GM18520 (cell line): ENCODE measurements at regions not wholly inside any gene's neighbourhood (a gene's known extent, or its start where the extent isn't known, plus 50 kb on each side); places are given as distances from the start of the nearest gene placed in this dataset.
"Not testable (repeated sequence)": the region's sequence is repeated elsewhere in the genome, so short reads cannot be mapped to it uniquely, and the experiment has no call there.

Experiments used
- ATAC-seq: cut with Tn5 transposase; IDR thresholded peaks from one replicate; pipeline ENCODE4 v1.9.1; 2021; ENCODE audit not compliant: unreplicated experiment

DNA sequence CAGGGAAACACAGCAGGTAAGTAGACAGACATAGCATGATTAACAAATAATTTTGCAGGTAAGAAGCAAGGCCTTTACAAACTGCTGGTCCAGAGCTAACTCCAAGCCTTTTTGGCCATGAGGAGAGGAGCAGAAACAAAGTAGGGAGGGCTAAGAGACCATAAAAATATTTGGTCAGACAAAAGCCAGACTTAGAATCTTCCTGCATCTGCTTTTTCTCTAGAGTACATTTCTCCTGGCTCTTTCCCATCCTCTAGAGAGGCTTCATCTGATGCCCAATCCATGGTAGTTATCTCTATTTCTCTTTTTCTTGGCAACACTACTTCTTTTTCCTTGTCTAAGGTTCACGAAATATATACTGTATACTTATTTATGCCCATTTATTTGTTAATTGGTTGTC is 577.1 kb downstream of the PIK3C3 start:
- no peak for ATAC-seq

DNA sequence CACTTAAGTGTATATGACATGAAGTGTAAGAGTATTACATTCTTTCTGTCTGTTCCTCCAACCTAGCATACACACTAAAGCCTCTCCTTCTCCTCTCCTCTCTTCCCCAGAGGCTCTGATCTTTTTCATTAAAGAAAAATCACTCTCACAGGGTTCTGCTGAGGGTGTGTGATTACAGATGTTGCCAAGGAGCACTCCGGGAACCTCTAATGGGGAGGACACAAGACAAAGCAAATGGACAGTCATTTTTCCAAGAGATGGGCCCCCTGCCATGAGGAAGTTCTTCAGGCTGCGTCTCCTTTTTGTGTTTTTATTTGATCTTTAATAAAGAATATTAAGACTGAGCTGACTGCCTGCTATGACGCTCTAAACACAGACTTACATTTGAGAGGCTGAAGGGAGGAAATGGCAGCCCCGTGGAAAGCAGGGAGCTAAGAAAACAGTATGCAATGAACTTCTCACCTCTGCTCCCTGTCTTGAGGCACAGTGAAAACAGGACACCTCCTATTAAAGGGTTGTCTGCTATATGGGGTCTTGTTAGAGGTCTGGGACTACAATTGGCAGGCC is 578.1 kb downstream of the PIK3C3 start:
- no peak for ATAC-seq

DNA sequence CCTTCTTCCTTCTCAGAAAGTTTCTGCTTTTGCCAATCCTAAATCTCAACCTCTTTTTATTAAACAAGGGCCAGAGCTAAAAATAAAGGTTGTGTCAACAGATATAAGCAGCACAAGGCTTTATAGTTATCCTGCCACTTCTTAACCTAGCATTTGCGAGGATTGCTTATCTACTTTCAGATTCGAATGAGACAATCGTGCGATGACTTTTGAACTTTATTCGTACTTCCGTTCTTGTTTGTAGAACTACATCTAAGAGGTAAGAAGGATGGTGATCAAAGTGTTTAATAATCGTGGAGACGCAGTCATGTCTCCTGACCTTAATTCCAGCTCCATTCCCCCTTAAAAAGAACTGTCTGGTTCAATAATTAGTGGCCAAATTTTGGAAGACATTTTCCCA is 578.6 kb downstream of the PIK3C3 start:
- ATAC-seq: no peak

DNA sequence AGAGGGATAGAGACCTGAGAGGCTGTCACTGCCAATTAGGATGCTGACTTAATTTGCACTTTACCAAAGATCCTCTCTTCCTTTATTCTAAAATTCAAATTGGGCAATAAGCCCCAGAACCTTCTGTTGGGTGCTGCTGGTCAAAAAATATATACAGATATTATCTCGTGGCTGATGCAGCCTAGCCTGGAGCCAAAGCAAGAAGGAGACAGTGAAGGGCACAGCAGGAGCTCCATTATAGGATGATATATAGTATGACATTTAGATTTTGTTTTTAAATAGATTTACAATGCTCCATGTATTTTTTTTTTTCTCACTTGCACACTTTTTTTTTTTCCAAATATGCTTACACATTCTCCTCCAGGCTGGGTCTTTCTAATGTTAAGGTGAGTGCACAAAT is 579.3 kb downstream of the PIK3C3 start:
- no peak for ATAC-seq

DNA sequence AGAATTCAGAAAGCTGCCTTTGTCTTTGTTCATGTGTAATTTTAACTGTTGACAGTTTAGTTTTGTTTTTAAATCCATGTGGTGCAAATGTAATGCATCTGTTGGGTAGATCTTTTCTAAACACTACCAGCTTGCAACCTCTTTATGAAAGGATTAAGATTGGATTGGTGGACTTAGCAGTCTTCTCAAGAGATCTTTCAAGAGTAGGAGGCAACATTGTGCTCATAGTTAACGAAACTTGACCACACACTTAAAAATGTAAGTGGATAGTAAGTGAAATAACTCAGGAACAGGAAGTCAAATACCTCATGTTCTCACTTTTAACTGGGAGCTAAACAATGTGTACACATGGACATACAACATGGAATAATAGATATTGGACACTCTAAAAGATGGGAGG is 579.0 kb downstream of the RIT2 start:
- ATAC-seq: no peak

DNA sequence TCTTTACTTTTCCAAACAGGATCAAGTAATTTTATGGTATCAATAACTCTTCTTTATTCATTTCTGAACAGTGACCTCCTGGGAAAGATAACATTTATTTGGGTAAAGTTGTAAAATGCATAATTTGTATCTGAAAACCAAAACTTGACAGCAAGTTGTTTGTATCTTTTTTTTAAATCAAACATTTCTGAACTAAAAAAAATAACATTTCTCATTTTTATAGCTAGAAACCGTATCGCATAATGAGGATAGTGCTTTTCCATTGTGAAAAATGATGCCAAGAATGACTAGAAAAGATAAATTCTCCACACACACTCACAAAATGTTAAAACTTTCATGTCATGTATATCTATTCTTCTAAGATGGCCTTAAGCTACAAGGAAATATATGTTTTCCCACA is 578.2 kb downstream of the RIT2 start:
- no peak for ATAC-seq

DNA sequence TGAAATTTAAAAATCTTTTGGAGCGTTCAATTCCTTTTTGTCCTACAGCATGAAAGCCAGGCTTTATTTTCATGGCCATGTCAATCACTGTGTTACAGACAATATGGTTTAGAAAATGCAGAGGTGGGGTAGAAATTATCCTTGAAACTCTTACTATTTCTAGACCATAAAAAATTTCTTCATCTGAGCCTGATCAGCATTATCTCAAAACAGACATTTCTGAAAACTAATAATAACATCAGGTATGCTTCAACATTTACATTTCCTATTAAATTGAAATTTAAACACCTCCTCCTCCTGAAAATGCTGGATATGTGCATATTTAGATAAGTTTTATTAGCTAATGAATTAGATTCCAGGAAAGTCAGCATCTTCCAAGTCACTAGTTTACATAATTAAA is 570.6 kb downstream of the RIT2 start:
- no peak for ATAC-seq

DNA sequence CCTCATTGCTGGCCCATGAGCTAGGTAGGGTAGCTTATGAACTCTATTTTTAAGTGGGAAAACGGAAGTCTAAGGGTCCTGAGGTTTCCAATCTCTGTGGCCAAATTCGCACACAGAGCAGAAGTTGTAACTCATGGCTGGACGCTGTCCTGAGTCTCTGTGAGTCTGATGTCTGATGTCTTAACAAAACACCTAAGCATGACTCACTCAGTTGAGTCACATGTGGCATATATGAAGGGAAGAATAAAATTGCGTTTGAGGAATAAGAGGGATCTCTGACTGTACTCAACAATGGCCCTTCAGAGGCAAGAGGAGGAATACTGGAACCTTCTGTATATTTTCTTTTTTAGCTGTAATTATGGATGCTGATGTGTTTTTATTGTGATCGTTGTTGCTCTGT is 569.7 kb downstream of the RIT2 start:
- ATAC-seq: no peak

DNA sequence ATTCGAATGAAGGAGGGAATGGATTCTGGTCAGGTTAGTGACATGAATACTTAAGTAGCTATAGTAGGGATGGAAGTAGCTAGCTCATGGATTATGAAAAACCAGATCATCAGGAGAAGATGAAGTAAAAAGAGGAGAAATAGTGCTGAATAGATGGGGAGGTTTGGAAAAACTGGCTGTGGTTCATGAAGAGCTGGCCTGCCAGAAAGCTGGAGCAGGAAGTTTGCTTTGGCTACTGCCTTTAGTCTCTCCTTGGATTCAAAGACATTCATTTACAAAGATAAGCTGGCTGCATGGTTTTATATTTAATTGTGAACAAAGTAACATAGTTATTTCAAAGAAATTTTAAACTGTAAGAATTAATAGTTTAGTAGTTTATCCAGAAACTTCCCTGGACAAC is 567.0 kb downstream of the RIT2 start:
- ATAC-seq: no peak

DNA sequence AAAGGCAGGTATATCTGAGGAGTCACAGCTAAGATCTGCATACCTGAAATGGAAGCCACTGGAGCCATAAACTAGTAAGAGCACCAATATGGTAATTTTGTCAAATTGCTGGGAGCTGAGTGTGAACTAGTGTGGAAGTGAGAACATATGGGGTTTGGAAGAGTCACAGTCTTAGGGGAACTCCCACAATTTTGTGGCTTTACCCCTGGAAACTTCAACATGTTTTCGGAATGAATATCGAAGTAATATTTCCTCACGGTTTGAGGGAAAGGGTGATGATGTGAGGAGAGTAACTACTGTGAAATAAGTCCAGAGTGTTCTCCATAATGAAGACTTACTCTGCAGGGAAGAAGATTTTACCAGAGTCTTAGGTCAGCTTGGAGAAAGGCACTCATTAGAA is 565.9 kb downstream of the RIT2 start:
- ATAC-seq: no peak

DNA sequence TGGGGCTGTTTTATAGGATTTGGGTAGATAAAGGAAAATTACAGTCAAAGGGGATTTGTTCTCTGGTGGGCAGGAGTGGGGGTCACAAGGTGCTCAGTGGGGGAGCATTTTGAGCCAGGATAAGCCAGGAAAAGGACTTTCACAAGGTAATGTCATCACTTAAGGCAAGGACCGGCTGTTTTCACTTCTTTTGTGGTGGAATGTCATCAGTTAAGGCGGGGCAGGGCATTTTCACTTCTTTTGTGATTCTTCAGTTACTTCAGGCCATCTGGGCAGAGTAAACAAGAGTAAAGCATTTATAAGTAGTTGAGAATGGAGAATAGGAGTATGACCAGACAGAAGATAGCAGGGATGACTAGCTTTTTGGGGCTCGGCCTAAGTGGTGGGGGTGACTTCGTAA is 562.9 kb downstream of the RIT2 start:
- ATAC-seq: not testable (repeated sequence)

DNA sequence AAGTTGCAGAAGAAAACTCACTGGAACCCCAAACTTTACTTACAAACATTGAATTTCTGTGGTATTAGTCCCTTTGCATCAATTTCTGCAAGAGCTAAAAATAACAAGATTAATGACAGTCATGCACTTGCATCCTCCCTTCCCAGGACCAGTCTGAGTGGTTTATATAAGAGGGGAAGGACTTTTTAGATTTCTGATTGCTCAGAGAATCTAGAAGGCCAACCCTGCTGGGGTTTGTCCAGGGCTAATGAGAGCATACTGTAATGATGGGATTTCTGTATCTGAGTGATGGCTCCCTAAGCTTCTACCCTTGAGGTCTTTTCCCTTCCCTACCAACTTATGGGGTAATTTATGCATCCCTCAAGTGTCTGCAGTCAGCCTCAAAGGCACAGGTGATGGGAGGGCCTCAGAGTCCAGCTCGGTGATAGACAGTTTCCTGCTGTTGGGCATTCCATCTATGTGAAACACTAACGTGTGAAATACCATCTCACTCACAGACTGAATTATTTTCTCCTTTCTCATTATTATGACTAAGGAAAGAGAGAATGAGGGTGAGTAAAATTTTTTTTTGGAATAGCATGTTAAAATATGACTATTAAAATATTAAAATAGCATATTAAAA is 556.3 kb downstream of the RIT2 start:
- ATAC-seq: no peak

DNA sequence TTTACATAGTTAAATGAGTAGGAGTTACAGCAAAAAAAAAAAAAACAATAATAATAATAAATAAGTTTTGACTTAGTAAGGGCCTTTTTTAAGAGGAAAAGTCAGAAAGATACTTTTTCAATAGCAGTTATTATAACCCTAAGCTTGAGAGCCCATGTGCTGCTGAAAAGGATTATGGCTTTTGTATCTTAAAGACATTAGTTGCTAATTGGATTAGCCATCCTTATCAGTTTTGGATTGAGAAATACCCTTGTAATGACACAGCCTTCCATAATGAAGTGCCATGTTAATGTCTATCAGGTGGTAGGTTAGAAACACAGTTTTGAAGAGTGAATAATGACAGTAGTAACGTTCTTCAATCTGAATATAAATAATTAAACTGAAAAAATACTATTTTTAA is 554.0 kb downstream of the RIT2 start:
- no peak for ATAC-seq

DNA sequence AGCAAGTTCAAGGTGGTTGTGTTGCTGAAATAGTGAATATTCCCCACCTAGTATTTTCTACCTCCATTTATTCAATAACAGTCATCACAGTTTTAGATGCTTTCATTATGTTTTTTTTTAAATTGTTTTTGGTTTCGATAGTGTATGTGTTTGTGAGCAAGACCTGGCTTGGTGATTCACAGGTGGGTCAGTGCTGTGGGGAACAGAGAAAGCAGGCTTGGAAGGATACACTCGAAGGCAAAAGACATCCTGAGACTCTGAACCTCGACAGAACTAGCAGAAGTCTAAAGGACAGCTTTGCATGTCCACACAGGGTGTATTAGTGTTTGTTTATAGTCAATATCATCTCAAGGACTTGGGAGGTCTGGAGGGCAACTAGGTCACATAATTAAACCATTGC is 551.5 kb downstream of the RIT2 start:
- ATAC-seq: no peak

DNA sequence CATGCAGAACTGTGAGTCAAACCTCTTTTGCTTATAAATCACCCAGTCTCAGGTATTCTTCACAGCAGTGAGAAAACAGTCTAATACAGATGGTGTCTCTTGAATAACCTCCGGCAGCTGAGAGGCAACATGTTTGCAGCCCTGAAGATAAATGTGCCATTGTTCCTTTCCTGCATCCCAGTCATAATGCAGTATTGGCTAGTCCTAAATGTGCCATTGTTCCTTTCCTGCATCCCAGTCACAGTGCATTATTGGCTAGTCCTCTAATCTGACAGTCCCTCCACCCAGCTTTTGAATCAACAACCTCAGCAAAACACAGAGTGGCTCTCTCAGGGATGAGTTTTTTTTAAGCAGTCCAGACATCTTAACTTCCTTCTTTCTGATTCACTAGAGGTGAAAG is 550.7 kb downstream of the RIT2 start:
- ATAC-seq: no peak

DNA sequence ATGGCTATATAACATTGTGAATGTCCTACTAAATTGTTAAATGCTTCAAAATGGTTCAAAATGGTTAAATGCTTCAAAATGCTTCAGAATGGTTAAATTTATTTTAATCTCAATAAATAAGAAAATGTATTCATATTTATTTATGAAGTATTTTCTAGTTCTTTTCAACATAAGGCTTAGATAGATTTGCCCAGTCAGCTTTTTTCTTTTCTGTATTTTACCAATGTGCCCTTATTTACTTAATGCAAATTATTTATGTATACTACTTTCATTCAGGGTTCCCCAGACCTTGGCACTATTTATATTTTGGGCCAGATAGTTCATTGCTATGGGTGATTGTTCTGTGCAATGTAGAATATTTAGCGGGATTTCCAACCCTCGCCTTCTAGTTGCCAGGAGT is 546.7 kb downstream of the RIT2 start:
- ATAC-seq: no peak

DNA sequence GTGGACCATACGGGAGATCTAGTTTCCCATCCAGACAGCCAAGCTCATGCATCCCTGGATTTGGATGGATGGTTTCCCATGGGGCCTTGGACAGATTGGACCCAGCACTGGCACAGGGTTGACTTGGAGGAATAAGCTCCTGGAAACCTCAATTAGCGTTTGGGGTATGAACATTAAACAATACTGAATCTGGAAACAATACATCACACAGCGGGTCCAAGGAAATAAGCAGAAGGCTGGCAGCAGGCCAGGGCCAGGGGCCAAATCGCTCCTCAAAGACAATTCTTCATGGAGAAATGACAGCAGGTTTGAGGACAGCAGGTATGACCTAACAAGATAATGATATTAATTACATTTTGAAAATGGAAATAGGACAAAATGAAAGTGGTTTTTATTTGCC is 540.6 kb downstream of the RIT2 start:
- ATAC-seq: no peak

DNA sequence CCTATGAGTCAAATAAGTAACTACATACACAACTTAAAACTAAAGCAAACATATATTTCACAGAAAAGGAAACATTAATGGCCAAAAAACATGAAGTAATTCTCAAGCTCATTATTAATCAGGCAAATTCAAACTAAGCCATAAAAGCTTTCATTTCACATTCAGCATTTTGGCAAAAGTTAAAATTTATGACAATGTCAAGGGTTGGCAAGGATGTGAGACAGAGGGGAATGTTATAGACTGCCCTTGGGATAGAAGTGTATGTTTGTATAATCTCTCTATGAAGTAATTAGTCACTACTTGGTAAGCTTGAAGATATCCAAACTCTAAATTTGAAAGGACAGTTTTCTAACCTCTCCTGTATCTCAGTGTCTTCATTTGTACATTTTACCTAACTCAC is 539.4 kb downstream of the RIT2 start:
- ATAC-seq: no peak

DNA sequence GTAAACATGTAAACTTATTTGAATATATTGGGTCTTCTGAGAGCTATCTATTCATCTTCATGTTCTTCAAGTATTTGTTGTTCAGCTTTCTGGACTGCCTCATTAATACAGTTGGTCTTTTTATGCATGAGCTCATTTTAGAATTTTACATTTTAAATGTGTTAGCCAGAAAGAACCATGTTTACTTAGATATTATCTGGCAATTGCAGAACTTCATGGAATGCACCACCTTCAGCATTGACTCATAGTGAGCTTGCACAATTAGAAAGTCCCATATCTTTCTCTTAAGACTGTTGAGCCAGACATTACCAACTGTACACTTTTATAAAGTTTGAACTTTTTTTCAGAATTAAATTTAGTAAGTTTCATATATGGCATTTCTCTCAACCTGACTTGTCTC is 536.7 kb downstream of the RIT2 start:
- ATAC-seq: no peak

DNA sequence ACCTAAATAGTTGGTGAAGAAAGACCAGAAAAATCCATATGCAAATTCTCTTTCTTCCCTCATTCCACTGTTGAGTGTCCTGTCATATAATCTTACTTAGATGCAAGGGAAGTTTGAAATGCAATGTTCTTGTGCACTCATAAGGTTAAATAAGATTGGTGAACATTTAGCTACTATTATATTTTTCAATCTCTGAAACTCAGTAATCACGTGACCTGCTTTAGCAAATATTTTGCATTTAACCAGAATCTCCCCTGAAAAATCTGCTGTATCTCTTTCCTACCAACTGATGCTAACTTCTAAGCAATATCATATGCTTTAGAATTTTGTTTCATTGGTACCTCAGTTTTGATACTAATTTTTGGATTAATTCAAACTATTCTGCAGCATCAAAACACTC is 533.2 kb downstream of the RIT2 start:
- ATAC-seq: no peak

DNA sequence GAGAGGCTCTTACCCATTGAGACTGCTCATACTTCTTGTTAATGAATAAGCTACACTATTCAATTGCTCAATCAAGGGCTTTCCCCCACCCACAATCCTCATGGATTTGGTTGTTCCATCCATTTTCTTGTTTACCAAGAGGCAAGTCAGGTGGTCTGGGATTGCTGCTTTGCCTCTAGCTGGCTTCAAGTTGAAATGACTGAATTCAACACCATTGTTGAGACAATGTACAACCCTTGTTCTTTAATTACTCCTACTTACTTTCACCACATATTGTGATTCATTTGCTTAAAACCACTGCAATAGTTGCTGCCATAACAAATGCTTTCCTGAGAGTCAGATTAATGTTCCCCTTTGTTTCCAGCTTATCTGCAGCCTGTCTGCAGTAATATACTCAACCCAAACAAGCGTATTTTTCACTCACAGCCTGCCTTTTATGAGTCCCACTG is 532.2 kb downstream of the RIT2 start:
- ATAC-seq: no peak

DNA sequence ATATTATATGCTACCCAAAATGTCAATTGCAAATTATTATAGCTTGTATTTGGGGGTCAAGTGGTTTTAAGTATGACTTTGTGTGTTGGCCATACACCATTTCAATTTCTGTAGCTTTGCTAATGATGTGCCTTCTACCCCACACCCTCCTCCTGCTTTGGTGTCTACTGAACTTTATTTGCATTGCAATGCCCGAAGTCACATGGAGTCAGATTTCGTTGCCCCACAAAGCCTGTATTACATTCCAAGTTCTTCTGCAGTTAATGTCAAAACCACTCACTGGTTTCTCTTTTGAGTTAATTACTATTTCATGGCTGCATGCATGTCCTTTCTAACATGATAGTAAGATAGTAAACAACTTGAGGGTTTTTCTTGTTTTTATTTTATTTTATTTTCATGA is 528.9 kb downstream of the RIT2 start:
- no peak for ATAC-seq

DNA sequence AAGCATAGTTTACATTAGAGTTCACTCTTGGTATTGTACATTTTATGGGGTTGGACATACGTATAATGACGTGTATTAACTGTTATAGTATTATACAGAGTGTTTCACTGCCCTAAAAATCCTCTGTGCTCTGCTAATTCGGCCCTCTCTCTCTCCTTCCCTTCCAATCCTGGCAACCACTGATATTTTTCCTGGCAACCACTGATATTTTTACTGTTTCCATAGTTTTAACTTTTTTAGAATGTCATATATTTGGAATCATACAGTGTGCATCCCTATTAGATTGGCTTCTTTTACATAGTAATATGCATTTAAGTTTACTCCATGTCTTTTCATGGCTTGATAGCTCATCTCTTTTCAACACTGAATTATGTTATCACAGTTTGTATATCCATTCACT is 526.7 kb downstream of the RIT2 start:
- no peak for ATAC-seq
